ENCODE measurements at regions not wholly inside any gene's neighbourhood (a gene's known extent, or its start where the extent isn't known, plus 50 kb on each side); places are given as distances from the start of the nearest gene placed in this dataset.

DNA sequence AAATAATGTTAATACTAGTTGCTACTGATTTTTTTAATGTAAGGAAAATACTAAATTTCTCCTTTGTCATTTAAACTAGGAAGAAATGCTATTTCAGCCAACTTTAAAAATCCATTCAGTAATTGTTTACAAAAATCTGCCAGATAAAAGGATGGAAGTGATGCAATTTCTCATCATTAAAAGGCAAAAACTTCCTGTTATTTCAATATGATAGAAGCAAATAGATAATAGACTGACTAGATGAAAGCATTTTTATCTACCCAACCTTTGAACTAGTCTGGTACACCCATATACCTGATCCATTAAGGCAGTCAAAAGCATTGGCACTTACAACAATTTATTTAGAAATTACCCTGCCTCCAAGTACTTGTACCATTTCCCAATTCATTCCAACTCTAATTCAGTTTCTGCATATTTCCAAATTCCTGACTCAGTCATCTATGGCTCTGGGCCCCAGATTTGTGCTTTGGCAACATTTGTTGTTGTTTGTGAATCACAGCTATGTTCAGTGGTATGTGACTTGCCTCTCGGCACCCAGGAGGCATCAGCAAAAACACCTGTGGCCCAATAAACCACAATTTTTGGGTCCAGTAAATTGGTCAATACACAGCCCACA lies 482.6 kb upstream of the SEMA3A start:
- Histone ChIP-seq H2AK5ac (ENCODE audit: low read depth, low read length) (no peak overlapping the region), H3K9ac (ENCODE audit: low read depth, low read length, poor library complexity) (no peak overlapping the region), H2AFZ (ENCODE audit: low read length) (no peak overlapping the region), H3K18ac (ENCODE audit: low read length) (no peak overlapping the region), H3K23ac (ENCODE audit: low read depth, low read length, poor library complexity) (no peak overlapping the region), H3K79me1 (ENCODE audit: low read depth, low read length) (no peaks in the 10 kb centered on the region), H3K36me3 (replicated peaks in 1 of 2; ENCODE audit: control insufficient read depth in 2 of 2, insufficient read depth in 2 of 2, low read length in 2 of 2) (no peaks in the 10 kb centered on the region), H3K4ac (ENCODE audit: low read length) (no peak overlapping the region), H3K4me3 (ENCODE audit: low read length in 2 of 2) (no peak overlapping the region), H3K4me2 (ENCODE audit: insufficient read depth, low read length, poor library complexity, severe bottlenecking) (no peak overlapping the region), H4K91ac (ENCODE audit: low read depth, low read length, poor library complexity) (no peak overlapping the region), H3K27ac (replicated peaks; ENCODE audit: low read length) (no peak overlapping the region), H2BK12ac (ENCODE audit: low read length) (no peak overlapping the region), H2BK5ac (ENCODE audit: low read length) (no peak overlapping the region), H2BK15ac (ENCODE audit: low read length) (no peak overlapping the region), H2BK120ac (ENCODE audit: low read depth, low read length) (no peak overlapping the region), H3K9me3 (replicated peaks in 1 of 2; ENCODE audit: control insufficient read depth in 2 of 2, insufficient read depth in 1 of 2, low read depth in 1 of 2, low read length in 2 of 2) (no peaks in the 10 kb centered on the region), H3K4me1 (ENCODE audit: control insufficient read depth in 2 of 2, insufficient read depth in 1 of 2, low read depth in 1 of 2, low read length in 2 of 2) (no peaks in the 10 kb centered on the region), H3K14ac (ENCODE audit: low read length) (no peak overlapping the region), H4K8ac (ENCODE audit: low read depth, low read length) (no peak overlapping the region), H3K27me3 (ENCODE audit: control insufficient read depth in 3 of 3, insufficient read depth in 3 of 3, low read depth in 1 of 3, low read length in 3 of 3) (no peaks in the 10 kb centered on the region)
- no peak for DNase-seq (ENCODE audit: low spot score)
- no CpG with 5 or more reads among the region's 1 CpG for WGBS, 2 donors (ENCODE audit: extremely low coverage in 2 of 2, insufficient read length in 2 of 2, insufficient replicate concordance in 1 of 2)

DNA sequence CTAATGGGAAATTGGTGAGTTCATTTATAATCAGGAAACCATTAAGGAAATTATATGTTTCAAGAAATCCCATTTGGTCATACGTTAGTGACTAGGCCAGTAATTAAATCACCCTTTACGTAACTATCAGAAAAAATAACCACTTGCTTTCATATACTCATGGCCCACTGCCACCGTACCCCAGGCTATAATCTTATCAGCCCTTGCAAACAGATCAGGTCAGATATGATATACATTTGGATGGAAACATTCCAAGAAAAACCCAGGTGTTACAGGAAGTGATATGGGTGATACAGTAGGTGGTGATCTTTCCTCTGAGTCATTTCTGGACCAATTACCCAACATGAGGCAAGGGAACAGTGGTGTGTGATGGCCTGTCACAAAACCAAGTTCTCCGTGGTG lies 481.0 kb upstream of the SEMA3A start:
- Histone ChIP-seq H3K9me3 (replicated peaks in 1 of 2; ENCODE audit: control insufficient read depth in 2 of 2, insufficient read depth in 1 of 2, low read depth in 1 of 2, low read length in 2 of 2) (no peaks in the 10 kb centered on the region), H3K79me1 (ENCODE audit: low read depth, low read length) (no peaks in the 10 kb centered on the region), H2BK120ac (ENCODE audit: low read depth, low read length) (no peak overlapping the region), H3K4me2 (ENCODE audit: insufficient read depth, low read length, poor library complexity, severe bottlenecking) (no peak overlapping the region), H2BK12ac (ENCODE audit: low read length) (no peak overlapping the region), H3K18ac (ENCODE audit: low read length) (no peak overlapping the region), H2AFZ (ENCODE audit: low read length) (no peak overlapping the region), H4K91ac (ENCODE audit: low read depth, low read length, poor library complexity) (no peak overlapping the region), H2AK5ac (ENCODE audit: low read depth, low read length) (no peak overlapping the region), H3K23ac (ENCODE audit: low read depth, low read length, poor library complexity) (no peak overlapping the region), H3K9ac (ENCODE audit: low read depth, low read length, poor library complexity) (no peak overlapping the region), H3K4me3 (ENCODE audit: low read length in 2 of 2) (no peak overlapping the region), H3K27me3 (ENCODE audit: control insufficient read depth in 3 of 3, insufficient read depth in 3 of 3, low read depth in 1 of 3, low read length in 3 of 3) (no peaks in the 10 kb centered on the region), H2BK15ac (ENCODE audit: low read length) (no peak overlapping the region), H4K8ac (ENCODE audit: low read depth, low read length) (no peak overlapping the region), H3K4me1 (ENCODE audit: control insufficient read depth in 2 of 2, insufficient read depth in 1 of 2, low read depth in 1 of 2, low read length in 2 of 2) (no peaks in the 10 kb centered on the region), H3K36me3 (replicated peaks in 1 of 2; ENCODE audit: control insufficient read depth in 2 of 2, insufficient read depth in 2 of 2, low read length in 2 of 2) (no peaks in the 10 kb centered on the region), H2BK5ac (ENCODE audit: low read length) (no peak overlapping the region), H3K4ac (ENCODE audit: low read length) (no peak overlapping the region), H3K27ac (replicated peaks; ENCODE audit: low read length) (no peak overlapping the region), H3K14ac (ENCODE audit: low read length) (no peak overlapping the region)
- DNase-seq (ENCODE audit: low spot score): no peak
- WGBS, 2 donors (ENCODE audit: extremely low coverage in 2 of 2, insufficient read length in 2 of 2, insufficient replicate concordance in 1 of 2): no CpG with 5 or more reads among the region's 4 CpGs

DNA sequence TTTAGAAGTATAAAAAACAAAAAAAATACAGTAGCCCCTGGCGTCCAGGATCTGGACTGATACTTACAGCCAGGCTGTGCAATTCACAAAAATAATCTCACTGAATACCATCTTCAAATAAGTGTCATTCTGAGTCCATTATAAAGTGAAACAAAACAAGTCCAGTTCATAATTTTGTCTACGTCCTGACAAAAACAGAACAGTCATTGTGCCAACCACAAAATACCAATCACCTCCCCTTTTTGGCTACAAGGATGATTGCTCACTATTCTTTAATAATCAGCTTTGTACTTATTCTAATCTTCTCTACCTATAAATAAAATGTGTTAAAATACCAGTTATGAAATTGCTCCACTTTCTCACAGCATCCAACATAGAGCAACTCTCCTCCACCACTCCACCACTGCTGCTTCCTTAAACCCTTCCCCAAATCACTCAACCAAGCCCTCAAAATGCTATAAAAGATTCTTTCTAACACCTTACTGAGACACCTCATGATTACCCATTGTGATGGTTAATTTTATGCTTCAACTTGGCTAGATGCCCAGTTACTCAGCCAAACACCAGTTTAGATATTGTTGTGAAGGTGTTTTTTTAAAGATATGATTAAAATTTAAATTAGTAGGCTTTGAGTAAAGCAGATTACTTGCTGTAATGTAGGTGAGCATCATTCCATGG lies 479.8 kb upstream of the SEMA3A start:
- H2AK5ac ChIP-seq (ENCODE audit: low read depth, low read length): no peak overlapping the region
- no peaks in the 10 kb centered on the region for H3K4me1 ChIP-seq (ENCODE audit: control insufficient read depth in 2 of 2, insufficient read depth in 1 of 2, low read depth in 1 of 2, low read length in 2 of 2)
- no peak overlapping the region for H3K18ac ChIP-seq (ENCODE audit: low read length)
- H4K8ac ChIP-seq (ENCODE audit: low read depth, low read length): no peak overlapping the region
- H3K23ac ChIP-seq (ENCODE audit: low read depth, low read length, poor library complexity): no peak overlapping the region
- no peaks in the 10 kb centered on the region for H3K79me1 ChIP-seq (ENCODE audit: low read depth, low read length)
- no peak overlapping the region for H3K4me2 ChIP-seq (ENCODE audit: insufficient read depth, low read length, poor library complexity, severe bottlenecking)
- no peak overlapping the region for H2BK12ac ChIP-seq (ENCODE audit: low read length)
- DNase-seq (ENCODE audit: low spot score): no peak
- no peak overlapping the region for H3K14ac ChIP-seq (ENCODE audit: low read length)
- no peaks in the 10 kb centered on the region for H3K9me3 ChIP-seq (replicated peaks in 1 of 2; ENCODE audit: control insufficient read depth in 2 of 2, insufficient read depth in 1 of 2, low read depth in 1 of 2, low read length in 2 of 2)
- WGBS, 2 donors (ENCODE audit: extremely low coverage in 2 of 2, insufficient read length in 2 of 2, insufficient replicate concordance in 1 of 2): no CpG with 5 or more reads among the region's 2 CpGs
- no peak overlapping the region for H3K4me3 ChIP-seq (ENCODE audit: low read length in 2 of 2)
- H2AFZ ChIP-seq (ENCODE audit: low read length): no peak overlapping the region
- H3K36me3 ChIP-seq (replicated peaks in 1 of 2; ENCODE audit: control insufficient read depth in 2 of 2, insufficient read depth in 2 of 2, low read length in 2 of 2): no peaks in the 10 kb centered on the region
- H3K4ac ChIP-seq (ENCODE audit: low read length): no peak overlapping the region
- H3K9ac ChIP-seq (ENCODE audit: low read depth, low read length, poor library complexity): no peak overlapping the region
- H3K27me3 ChIP-seq (ENCODE audit: control insufficient read depth in 3 of 3, insufficient read depth in 3 of 3, low read depth in 1 of 3, low read length in 3 of 3): no peaks in the 10 kb centered on the region
- no peak overlapping the region for H4K91ac ChIP-seq (ENCODE audit: low read depth, low read length, poor library complexity)
- no peak overlapping the region for H3K27ac ChIP-seq (replicated peaks; ENCODE audit: low read length)
- no peak overlapping the region for H2BK120ac ChIP-seq (ENCODE audit: low read depth, low read length)
- H2BK5ac ChIP-seq (ENCODE audit: low read length): no peak overlapping the region
- no peak overlapping the region for H2BK15ac ChIP-seq (ENCODE audit: low read length)

DNA sequence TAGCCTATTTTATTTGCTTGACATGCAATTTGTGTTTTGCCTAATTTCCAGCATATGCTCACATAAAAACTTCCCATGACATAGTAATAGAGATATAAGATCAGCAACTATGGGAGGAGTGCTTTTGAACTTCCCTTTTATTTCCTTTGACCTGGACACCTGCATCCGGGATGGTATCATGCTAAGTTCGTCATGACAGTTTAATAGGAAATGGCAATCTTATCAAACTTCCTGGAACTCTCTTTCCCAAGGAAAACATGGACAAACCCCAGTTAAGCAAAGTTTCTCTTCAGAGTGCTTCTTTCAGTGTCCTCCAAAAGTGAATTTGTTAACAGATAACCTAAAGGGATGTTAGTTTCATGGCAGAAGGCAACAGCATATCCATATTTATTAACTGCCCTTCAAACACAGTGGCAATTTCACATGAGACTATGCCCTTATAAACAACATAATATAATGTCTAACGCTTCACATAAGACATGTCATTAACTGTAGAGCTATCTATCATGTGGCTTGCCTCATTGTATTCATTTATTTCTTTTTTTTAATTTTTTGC lies 474.7 kb upstream of the SEMA3A start:
- Histone ChIP-seq H2BK12ac (ENCODE audit: low read length) (no peak overlapping the region), H3K9ac (ENCODE audit: low read depth, low read length, poor library complexity) (no peak overlapping the region), H3K18ac (ENCODE audit: low read length) (no peak overlapping the region), H3K36me3 (replicated peaks in 1 of 2; ENCODE audit: control insufficient read depth in 2 of 2, insufficient read depth in 2 of 2, low read length in 2 of 2) (no peaks in the 10 kb centered on the region), H3K9me3 (replicated peaks in 1 of 2; ENCODE audit: control insufficient read depth in 2 of 2, insufficient read depth in 1 of 2, low read depth in 1 of 2, low read length in 2 of 2) (no peaks in the 10 kb centered on the region), H2BK120ac (ENCODE audit: low read depth, low read length) (no peak overlapping the region), H3K23ac (ENCODE audit: low read depth, low read length, poor library complexity) (no peak overlapping the region), H3K79me1 (ENCODE audit: low read depth, low read length) (no peaks in the 10 kb centered on the region), H4K8ac (ENCODE audit: low read depth, low read length) (no peak overlapping the region), H3K27me3 (ENCODE audit: control insufficient read depth in 3 of 3, insufficient read depth in 3 of 3, low read depth in 1 of 3, low read length in 3 of 3) (no peaks in the 10 kb centered on the region), H2AK5ac (ENCODE audit: low read depth, low read length) (no peak overlapping the region), H4K91ac (ENCODE audit: low read depth, low read length, poor library complexity) (no peak overlapping the region), H3K4me1 (ENCODE audit: control insufficient read depth in 2 of 2, insufficient read depth in 1 of 2, low read depth in 1 of 2, low read length in 2 of 2) (no peaks in the 10 kb centered on the region), H3K4me2 (ENCODE audit: insufficient read depth, low read length, poor library complexity, severe bottlenecking) (no peak overlapping the region), H2BK5ac (ENCODE audit: low read length) (no peak overlapping the region), H3K4me3 (ENCODE audit: low read length in 2 of 2) (no peak overlapping the region), H3K4ac (ENCODE audit: low read length) (no peak overlapping the region), H3K27ac (replicated peaks; ENCODE audit: low read length) (no peak overlapping the region), H3K14ac (ENCODE audit: low read length) (no peak overlapping the region), H2AFZ (ENCODE audit: low read length) (no peak overlapping the region), H2BK15ac (ENCODE audit: low read length) (no peak overlapping the region)
- DNase-seq (ENCODE audit: low spot score): no peak
- WGBS, 2 donors (ENCODE audit: extremely low coverage in 2 of 2, insufficient read length in 2 of 2, insufficient replicate concordance in 1 of 2): no CpG with 5 or more reads among the region's 3 CpGs

Measured in neuronal stem cell (in vitro differentiated cells).